ENCODE measurements at regions not wholly inside any gene's neighbourhood (a gene's known extent, or its start where the extent isn't known, plus 50 kb on each side); places are given as distances from the start of the nearest gene placed in this dataset.

GRCh38 chr11:116577273-116577672, 195.5 kb downstream of the BUD13 start:
- Histone ChIP-seq H3K27me3 (peaks cover 61% of the 10 kb centered on the region), H3K79me2 (ENCODE audit: low read depth) (no peaks in the 10 kb centered on the region), H3K4me2 (no peak overlapping the region), H3K36me3 (no peaks in the 10 kb centered on the region), H4K20me1 (ENCODE audit: low read depth) (peaks cover 26% of the 10 kb centered on the region), H3K27ac (no peak overlapping the region), H3K9me3 (ENCODE audit: low read depth) (no peaks in the 10 kb centered on the region), H3F3A (ENCODE audit: low read depth) (peaks cover 27% of the 10 kb centered on the region), H3K4me1 (peaks cover 17% of the 10 kb centered on the region), H3K9ac (no peak overlapping the region), H3K4me3 (no peak overlapping the region), H2AFZ (replicated peaks) (no peak overlapping the region)
- Mint-ChIP-seq H3K27me3 (ENCODE audit: insufficient read depth, low read depth) (peaks cover 36% of the 10 kb centered on the region), H3K36me3 (no peaks in the 10 kb centered on the region), H3K4me3 (no peak overlapping the region), H3K4me1 (peaks cover 34% of the 10 kb centered on the region), H3K27ac (no peak overlapping the region), H3K9me3 (peaks cover 3% of the 10 kb centered on the region)
- no peak for DNase-seq (ENCODE audit: low spot score)
- TF ChIP-seq EZH2phosphoT487 (IDR thresholded peaks at IDR 0.05): no peak
- TF ChIP-seq, protein P1, sequence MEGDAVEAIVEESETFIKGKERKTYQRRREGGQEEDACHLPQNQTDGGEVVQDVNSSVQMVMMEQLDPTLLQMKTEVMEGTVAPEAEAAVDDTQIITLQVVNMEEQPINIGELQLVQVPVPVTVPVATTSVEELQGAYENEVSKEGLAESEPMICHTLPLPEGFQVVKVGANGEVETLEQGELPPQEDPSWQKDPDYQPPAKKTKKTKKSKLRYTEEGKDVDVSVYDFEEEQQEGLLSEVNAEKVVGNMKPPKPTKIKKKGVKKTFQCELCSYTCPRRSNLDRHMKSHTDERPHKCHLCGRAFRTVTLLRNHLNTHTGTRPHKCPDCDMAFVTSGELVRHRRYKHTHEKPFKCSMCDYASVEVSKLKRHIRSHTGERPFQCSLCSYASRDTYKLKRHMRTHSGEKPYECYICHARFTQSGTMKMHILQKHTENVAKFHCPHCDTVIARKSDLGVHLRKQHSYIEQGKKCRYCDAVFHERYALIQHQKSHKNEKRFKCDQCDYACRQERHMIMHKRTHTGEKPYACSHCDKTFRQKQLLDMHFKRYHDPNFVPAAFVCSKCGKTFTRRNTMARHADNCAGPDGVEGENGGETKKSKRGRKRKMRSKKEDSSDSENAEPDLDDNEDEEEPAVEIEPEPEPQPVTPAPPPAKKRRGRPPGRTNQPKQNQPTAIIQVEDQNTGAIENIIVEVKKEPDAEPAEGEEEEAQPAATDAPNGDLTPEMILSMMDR (IDR thresholded peaks at IDR 0.05): no peak
- TF ChIP-seq EZH2 (IDR thresholded peaks at IDR 0.05): no peak

- no peak overlapping the region for H3K4me2 ChIP-seq
- Mint-ChIP-seq H3K27ac (no peak overlapping the region), H3K27me3 (ENCODE audit: insufficient read depth, low read depth) (peaks cover 30% of the 10 kb centered on the region)
These were observed 196.3 kb downstream of the BUD13 start for GRCh38 chr11:116576526-116576925.

GRCh38 chr11:116567721-116568242, 205.0 kb downstream of the BUD13 start:
- H3K4me1 Mint-ChIP-seq: peaks cover 22% of the 10 kb centered on the region
- no peak overlapping the region for H3K9ac ChIP-seq
- no peaks in the 10 kb centered on the region for H3K36me3 ChIP-seq
- no peaks in the 10 kb centered on the region for H3K36me3 Mint-ChIP-seq
- peak overlapping the region; percentile 90 for H3K27ac Mint-ChIP-seq
- no peaks in the 10 kb centered on the region for H3K79me2 ChIP-seq (ENCODE audit: low read depth)
- no peak for DNase-seq (ENCODE audit: low spot score)
- H2AFZ ChIP-seq (replicated peaks): peak overlapping the region; percentile 50
- no peak overlapping the region for H3K4me3 Mint-ChIP-seq
- H4K20me1 ChIP-seq (ENCODE audit: low read depth): no peaks in the 10 kb centered on the region
- no peak overlapping the region for H3K4me2 ChIP-seq
- no peaks in the 10 kb centered on the region for H3K4me1 ChIP-seq
- TF ChIP-seq, protein P1 (IDR thresholded peaks at IDR 0.05): no peak
- no peak for TF ChIP-seq EZH2phosphoT487 (IDR thresholded peaks at IDR 0.05)
- no peak for TF ChIP-seq EZH2 (IDR thresholded peaks at IDR 0.05)
- no peaks in the 10 kb centered on the region for H3K9me3 ChIP-seq (ENCODE audit: low read depth)
- H3F3A ChIP-seq (ENCODE audit: low read depth): no peaks in the 10 kb centered on the region
- peaks cover 7% of the 10 kb centered on the region for H3K27me3 Mint-ChIP-seq (ENCODE audit: insufficient read depth, low read depth)
- no peak overlapping the region for H3K4me3 ChIP-seq
- H3K9me3 Mint-ChIP-seq: no peaks in the 10 kb centered on the region
- H3K27me3 ChIP-seq: no peaks in the 10 kb centered on the region
- H3K27ac ChIP-seq: no peak overlapping the region

More at GRCh38 chr11:116576526-116576925, 196.3 kb downstream of the BUD13 start:
- Mint-ChIP-seq H3K4me1 (peaks cover 27% of the 10 kb centered on the region), H3K4me3 (no peak overlapping the region), H3K36me3 (no peaks in the 10 kb centered on the region), H3K9me3 (peaks cover 3% of the 10 kb centered on the region)
- no peak overlapping the region for H2AFZ ChIP-seq (replicated peaks)
- H3K27me3 ChIP-seq: peaks cover 53% of the 10 kb centered on the region
- H3F3A ChIP-seq (ENCODE audit: low read depth): peaks cover 27% of the 10 kb centered on the region
- H3K9ac ChIP-seq: no peak overlapping the region
- TF ChIP-seq EZH2phosphoT487 (IDR thresholded peaks at IDR 0.05) (no peak), EZH2 (IDR thresholded peaks at IDR 0.05) (no peak)
- TF ChIP-seq, protein P1 (IDR thresholded peaks at IDR 0.05): no peak
- H3K27ac ChIP-seq: no peak overlapping the region
- peaks cover 17% of the 10 kb centered on the region for H3K4me1 ChIP-seq
- no peak overlapping the region for H3K4me3 ChIP-seq
- peaks cover 18% of the 10 kb centered on the region for H4K20me1 ChIP-seq (ENCODE audit: low read depth)
- H3K9me3 ChIP-seq (ENCODE audit: low read depth): no peaks in the 10 kb centered on the region
- H3K36me3 ChIP-seq: no peaks in the 10 kb centered on the region
- DNase-seq (ENCODE audit: low spot score): no peak
- H3K79me2 ChIP-seq (ENCODE audit: low read depth): no peaks in the 10 kb centered on the region
